Neutrophil (primary cell): ENCODE measurements at regions not wholly inside any gene's neighbourhood (a gene's known extent, or its start where the extent isn't known, plus 50 kb on each side); places are given as distances from the start of the nearest gene placed in this dataset.
"Not testable (repeated sequence)": the region's sequence is repeated elsewhere in the genome, so short reads cannot be mapped to it uniquely, and the experiment has no call there.

Experiments used
- H3K27ac ChIP-seq: fragments of 200-600 bp; sonication (generic); 2 replicates; pipeline ENCODE4 v1.5.1; 2016; ENCODE audit warnings: mild to moderate bottlenecking, moderate library complexity
- H3K27me3 ChIP-seq: fragments of 200-600 bp; sonication (generic); 2 replicates; pipeline ENCODE4 v1.6.0; 2016; ENCODE audit warnings: mild to moderate bottlenecking
- H3K36me3 ChIP-seq: fragments of 200-600 bp; sonication (generic); 2 replicates; pipeline ENCODE4 v1.5.1; 2017
- H3K4me1 ChIP-seq, 2 experiments: fragments of 200-600 bp in 1 of 2; sonication (generic) in 1 of 2; 1 replicate in 1 of 2; 2 replicates in 1 of 2; pipeline versions ENCODE4 v1.5.1 to v1.6.1; 2013 to 2016; ENCODE audit warnings: low read depth in 1 of 2, low read length in 1 of 2, mild to moderate bottlenecking in 1 of 2, moderate library complexity in 1 of 2; ENCODE audit not compliant: control insufficient read depth in 1 of 2, insufficient read depth in 1 of 2
- H3K4me3 ChIP-seq, 2 experiments: fragments of 200-600 bp in 1 of 2; sonication (generic) in 1 of 2; 1 replicate in 1 of 2; 2 replicates in 1 of 2; pipeline ENCODE4 v1.5.1; 2013 to 2016; ENCODE audit warnings: low read depth in 1 of 2, low read length in 1 of 2, mild to moderate bottlenecking in 1 of 2, moderate library complexity in 1 of 2
- H3K9me3 ChIP-seq: fragments of 200-600 bp; sonication (generic); 2 replicates; pipeline ENCODE4 v1.5.1; 2016
- TF ChIP-seq, protein P1 (sequence below): fragments of 200-600 bp; sonication (generic); IDR thresholded peaks from 2 replicates; pipeline ENCODE4 v1.5.1; 2016; ENCODE audit warnings: antibody characterized with exemption

DNA sequence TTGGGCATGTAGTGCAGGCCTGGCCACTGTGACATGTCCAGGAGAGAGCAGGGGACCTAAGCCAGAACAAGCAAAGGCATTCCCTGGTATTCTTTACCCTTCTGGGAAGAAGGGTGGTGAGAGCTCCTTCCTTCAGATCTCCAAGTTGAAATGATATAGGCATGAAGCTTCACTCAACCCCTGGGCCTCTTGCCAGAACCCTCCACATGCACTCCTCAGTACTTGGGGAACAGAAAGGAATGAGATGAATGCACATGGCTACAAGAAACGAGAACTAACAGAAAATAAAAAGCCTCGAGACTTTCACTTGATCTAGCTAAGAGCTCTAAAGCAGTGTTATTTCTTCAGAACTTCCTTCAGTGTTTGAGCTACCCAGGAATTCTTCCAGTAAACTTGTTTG lies 262.2 kb downstream of the ETV1 start:
- H3K27me3 ChIP-seq, result no peaks in the 10 kb centered on the region
- H3K27ac ChIP-seq, result no peak overlapping the region
- H3K4me1 ChIP-seq, result no peaks in the 10 kb centered on the region
- TF ChIP-seq, protein P1, sequence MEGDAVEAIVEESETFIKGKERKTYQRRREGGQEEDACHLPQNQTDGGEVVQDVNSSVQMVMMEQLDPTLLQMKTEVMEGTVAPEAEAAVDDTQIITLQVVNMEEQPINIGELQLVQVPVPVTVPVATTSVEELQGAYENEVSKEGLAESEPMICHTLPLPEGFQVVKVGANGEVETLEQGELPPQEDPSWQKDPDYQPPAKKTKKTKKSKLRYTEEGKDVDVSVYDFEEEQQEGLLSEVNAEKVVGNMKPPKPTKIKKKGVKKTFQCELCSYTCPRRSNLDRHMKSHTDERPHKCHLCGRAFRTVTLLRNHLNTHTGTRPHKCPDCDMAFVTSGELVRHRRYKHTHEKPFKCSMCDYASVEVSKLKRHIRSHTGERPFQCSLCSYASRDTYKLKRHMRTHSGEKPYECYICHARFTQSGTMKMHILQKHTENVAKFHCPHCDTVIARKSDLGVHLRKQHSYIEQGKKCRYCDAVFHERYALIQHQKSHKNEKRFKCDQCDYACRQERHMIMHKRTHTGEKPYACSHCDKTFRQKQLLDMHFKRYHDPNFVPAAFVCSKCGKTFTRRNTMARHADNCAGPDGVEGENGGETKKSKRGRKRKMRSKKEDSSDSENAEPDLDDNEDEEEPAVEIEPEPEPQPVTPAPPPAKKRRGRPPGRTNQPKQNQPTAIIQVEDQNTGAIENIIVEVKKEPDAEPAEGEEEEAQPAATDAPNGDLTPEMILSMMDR, result no peak
- no peaks in the 10 kb centered on the region for H3K9me3 ChIP-seq
- H3K36me3 ChIP-seq, result no peaks in the 10 kb centered on the region
- no peak overlapping the region for H3K4me3 ChIP-seq

DNA sequence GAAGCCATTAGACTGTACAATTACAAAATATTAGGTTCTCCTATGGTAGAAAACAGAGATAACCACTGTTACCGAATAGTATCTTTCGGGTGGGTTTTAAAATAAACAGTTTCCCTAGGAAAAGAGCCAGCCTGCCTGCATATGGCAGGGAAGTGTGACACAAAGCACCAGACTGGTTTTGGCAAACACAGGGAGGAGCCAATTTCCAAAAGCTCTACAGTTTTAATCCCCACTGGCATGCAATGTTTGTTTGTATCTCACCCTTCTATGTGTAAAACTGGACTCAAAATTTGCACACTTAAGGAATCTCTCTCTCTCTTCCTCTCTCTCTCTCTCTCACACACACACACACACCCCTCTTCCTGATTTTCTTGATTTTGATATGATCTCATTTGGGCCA lies 261.7 kb downstream of the ETV1 start:
- H3K27me3 ChIP-seq, result no peaks in the 10 kb centered on the region
- TF ChIP-seq, protein P1, result no peak
- H3K4me1 ChIP-seq, result no peaks in the 10 kb centered on the region
- no peaks in the 10 kb centered on the region for H3K36me3 ChIP-seq
- no peak overlapping the region for H3K4me3 ChIP-seq
- H3K27ac ChIP-seq, result no peak overlapping the region
- H3K9me3 ChIP-seq, result no peaks in the 10 kb centered on the region

DNA sequence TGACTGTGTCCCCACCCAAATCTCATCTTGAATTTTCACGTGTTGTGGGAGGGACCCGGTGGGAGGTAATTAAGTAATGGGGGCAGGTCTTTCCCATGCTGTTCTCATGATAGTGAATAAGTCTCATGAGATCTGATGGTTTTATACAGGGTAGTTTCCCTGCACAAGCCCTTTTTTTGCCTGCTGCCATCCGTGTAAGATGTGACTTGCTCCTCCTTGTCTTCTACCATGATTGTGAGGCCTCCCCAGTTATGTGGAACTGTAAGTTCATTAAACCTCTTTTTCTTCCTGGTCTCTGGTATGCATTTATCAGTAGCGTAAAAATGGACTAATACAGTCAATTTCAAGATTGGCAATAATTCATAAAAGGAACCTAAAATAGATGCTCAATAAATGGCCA lies 261.0 kb downstream of the ETV1 start:
- H3K4me3 ChIP-seq, H3K27me3 ChIP-seq, H3K9me3 ChIP-seq, H3K27ac ChIP-seq, H3K4me1 ChIP-seq, H3K36me3 ChIP-seq: not testable (repeated sequence)

DNA sequence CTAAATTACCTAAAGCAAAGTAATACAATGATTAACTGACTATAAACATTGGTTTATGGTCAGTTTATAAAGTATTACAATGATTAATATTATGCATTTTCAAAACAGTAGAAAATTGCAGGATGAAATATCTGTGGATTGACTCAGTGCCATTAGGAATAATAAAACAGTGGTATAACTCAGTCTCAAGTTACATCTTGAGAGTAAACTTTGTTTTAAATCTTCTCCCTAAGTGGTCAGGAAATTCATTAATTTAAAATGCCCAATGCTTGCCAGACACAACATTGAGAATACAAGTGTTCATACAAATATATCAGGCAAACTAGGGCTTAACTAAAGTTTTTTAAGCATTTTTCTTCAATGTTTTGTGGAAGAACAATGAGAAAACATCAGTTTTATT lies 257.8 kb downstream of the ETV1 start:
- no peaks in the 10 kb centered on the region for H3K36me3 ChIP-seq
- no peak overlapping the region for H3K4me3 ChIP-seq
- TF ChIP-seq, protein P1, result no peak
- no peak overlapping the region for H3K27ac ChIP-seq
- H3K27me3 ChIP-seq, result no peaks in the 10 kb centered on the region
- H3K9me3 ChIP-seq, result no peaks in the 10 kb centered on the region
- no peaks in the 10 kb centered on the region for H3K4me1 ChIP-seq

DNA sequence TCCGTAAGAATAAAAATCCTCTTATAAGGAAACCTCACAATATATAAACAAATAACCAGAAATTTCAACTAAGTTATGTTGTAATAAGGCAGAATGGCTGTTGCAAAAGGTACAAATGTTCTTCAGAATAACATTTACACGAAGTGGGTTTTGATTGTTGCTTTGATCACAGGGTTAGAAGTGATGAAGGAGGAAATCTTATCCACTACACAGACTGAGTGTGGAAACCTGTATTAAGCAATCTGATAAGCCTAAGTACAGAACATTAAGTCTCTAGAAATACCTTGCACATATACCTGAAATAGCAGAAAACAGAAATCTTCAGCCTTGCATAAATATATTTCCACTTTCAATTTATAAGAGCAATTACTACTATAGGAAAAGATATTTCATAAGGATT lies 251.9 kb downstream of the ETV1 start:
- H3K27ac ChIP-seq, result no peak overlapping the region
- H3K9me3 ChIP-seq, result no peaks in the 10 kb centered on the region
- H3K4me1 ChIP-seq, result no peaks in the 10 kb centered on the region
- H3K4me3 ChIP-seq, result no peak overlapping the region
- H3K36me3 ChIP-seq, result no peaks in the 10 kb centered on the region
- no peaks in the 10 kb centered on the region for H3K27me3 ChIP-seq
- TF ChIP-seq, protein P1, result no peak

DNA sequence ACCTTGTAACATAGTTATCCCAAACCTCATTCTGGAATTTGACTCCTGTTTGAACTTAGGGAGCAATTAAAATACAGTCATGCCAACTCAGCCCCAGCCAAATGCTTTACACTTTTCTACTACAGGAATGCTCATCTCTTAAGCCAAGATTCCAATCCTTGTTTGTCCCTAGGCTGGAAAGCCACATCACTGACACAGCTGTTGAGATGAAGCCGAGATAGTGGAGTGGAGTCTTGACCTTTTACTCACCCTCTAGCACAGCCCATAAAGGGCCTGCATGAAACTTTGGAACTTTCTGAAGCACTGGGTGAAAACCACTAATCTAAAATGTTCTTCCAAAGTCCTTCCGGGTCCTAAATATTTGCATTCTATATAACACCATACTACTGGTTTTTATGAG lies 247.3 kb downstream of the ETV1 start:
- no peaks in the 10 kb centered on the region for H3K36me3 ChIP-seq
- no peak overlapping the region for H3K27ac ChIP-seq
- H3K9me3 ChIP-seq, result no peaks in the 10 kb centered on the region
- TF ChIP-seq, protein P1, result no peak
- no peak overlapping the region for H3K4me3 ChIP-seq
- no peaks in the 10 kb centered on the region for H3K27me3 ChIP-seq
- no peaks in the 10 kb centered on the region for H3K4me1 ChIP-seq
